ENCODE measurements at regions not wholly inside any gene's neighbourhood (a gene's known extent, or its start where the extent isn't known, plus 50 kb on each side); places are given as distances from the start of the nearest gene placed in this dataset.

DNA sequence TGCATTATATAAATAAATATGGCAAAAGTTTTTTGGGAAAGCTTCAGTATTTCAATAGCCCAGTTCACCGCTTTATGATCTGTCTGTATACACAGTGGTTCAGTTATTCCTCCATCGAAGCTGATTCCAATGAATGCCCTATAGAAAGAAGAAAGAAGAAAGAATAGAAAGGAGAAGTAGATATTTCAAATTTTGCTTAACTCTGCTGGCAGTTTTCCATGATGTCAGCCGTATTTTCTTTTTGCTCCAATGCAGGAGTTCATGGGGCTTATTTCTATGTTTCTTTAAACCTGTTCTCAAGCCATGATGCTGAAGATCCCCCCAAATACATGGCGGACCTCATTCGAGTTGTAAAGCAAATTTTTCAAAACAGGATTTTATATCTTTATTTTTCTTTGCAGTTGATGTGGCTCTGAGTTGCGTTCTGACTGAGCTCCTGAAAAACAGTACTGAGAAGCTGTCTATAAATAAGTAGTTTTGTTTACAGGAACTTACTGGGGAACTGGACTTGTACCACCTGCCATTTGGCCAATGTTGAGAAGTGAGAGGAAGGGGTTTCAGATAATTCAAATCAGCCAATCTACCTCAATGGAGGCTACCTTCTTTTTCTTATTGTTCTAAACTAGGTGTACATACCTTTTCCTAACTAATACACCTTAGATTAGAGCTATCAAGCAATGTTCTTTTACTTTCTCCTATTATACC, 418.5 kb upstream of the MEF2C start:
- no peak for TF ChIP-seq POLR2AphosphoS5 (IDR thresholded peaks at IDR 0.05; ENCODE audit: insufficient read depth, low read depth, low read length)
- no peak for TF ChIP-seq FOS (IDR thresholded peaks at IDR 0.05; ENCODE audit: borderline replicate concordance, insufficient read depth, low read length)
- TF ChIP-seq, protein P1, sequence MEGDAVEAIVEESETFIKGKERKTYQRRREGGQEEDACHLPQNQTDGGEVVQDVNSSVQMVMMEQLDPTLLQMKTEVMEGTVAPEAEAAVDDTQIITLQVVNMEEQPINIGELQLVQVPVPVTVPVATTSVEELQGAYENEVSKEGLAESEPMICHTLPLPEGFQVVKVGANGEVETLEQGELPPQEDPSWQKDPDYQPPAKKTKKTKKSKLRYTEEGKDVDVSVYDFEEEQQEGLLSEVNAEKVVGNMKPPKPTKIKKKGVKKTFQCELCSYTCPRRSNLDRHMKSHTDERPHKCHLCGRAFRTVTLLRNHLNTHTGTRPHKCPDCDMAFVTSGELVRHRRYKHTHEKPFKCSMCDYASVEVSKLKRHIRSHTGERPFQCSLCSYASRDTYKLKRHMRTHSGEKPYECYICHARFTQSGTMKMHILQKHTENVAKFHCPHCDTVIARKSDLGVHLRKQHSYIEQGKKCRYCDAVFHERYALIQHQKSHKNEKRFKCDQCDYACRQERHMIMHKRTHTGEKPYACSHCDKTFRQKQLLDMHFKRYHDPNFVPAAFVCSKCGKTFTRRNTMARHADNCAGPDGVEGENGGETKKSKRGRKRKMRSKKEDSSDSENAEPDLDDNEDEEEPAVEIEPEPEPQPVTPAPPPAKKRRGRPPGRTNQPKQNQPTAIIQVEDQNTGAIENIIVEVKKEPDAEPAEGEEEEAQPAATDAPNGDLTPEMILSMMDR (IDR thresholded peaks at IDR 0.05; ENCODE audit: extremely low read depth in 1 of 2, insufficient read depth in 1 of 2, low read depth in 1 of 2, low read length in 2 of 2) = no peak
- no peak for TF ChIP-seq EZH2 (IDR thresholded peaks at IDR 0.05; ENCODE audit: borderline replicate concordance, low read depth, low read length, severe bottlenecking)
- TF ChIP-seq MYC (IDR thresholded peaks at IDR 0.05; ENCODE audit: low read depth, low read length) = no peak
- no peak for TF ChIP-seq JUN (IDR thresholded peaks at IDR 0.05; ENCODE audit: borderline replicate concordance, insufficient read depth, insufficient read length, low read depth)
- TF ChIP-seq GATA2 (IDR thresholded peaks at IDR 0.05; ENCODE audit: insufficient read depth, insufficient read length, low read depth, low read length) = no peak
- no peak for TF ChIP-seq POLR2A (IDR thresholded peaks at IDR 0.05; ENCODE audit: low read depth, low read length)
- TF ChIP-seq, protein P2, sequence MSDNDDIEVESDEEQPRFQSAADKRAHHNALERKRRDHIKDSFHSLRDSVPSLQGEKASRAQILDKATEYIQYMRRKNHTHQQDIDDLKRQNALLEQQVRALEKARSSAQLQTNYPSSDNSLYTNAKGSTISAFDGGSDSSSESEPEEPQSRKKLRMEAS (IDR thresholded peaks at IDR 0.05; ENCODE audit: insufficient read depth, insufficient read length) = no peak
- no TSS peak for BruUV-seq (replicated peaks)
- DNase-seq (ENCODE audit: low read depth, low spot score) (no peak), FAIRE-seq (no peak)
- Histone ChIP-seq H3K9me1 (replicated peaks; ENCODE audit: control insufficient read depth, extremely low read depth, insufficient read depth, low read length) (no peaks in the 10 kb centered on the region), H2AFZ (ENCODE audit: low read depth, low read length) (no peak overlapping the region), H3K9me3 (replicated peaks; ENCODE audit: control insufficient read depth, insufficient read depth, low read length) (no peaks in the 10 kb centered on the region), H3K9ac (replicated peaks; ENCODE audit: extremely low read depth, insufficient read depth, low read length) (no peak overlapping the region), H3K4me3 (replicated peaks in 1 of 3; ENCODE audit: insufficient read depth in 1 of 3, low read depth in 1 of 3, low read length in 3 of 3) (no peak overlapping the region), H3K4me1 (ENCODE audit: control insufficient read depth, extremely low read depth, insufficient read depth, low read length) (no peaks in the 10 kb centered on the region), H3K36me3 (ENCODE audit: control insufficient read depth in 2 of 2, extremely low read depth in 1 of 2, insufficient read depth in 2 of 2, low read length in 2 of 2) (no peaks in the 10 kb centered on the region), H3K79me2 (ENCODE audit: control insufficient read depth, insufficient read depth, low read length) (no peaks in the 10 kb centered on the region), H4K20me1 (replicated peaks; ENCODE audit: control insufficient read depth, extremely low read depth, insufficient read depth, low read length) (no peaks in the 10 kb centered on the region), H3K4me2 (ENCODE audit: insufficient read depth, low read length) (no peak overlapping the region), H3K27me3 (ENCODE audit: control insufficient read depth in 2 of 2, insufficient read depth in 2 of 2, low read length in 2 of 2) (no peaks in the 10 kb centered on the region), H3K27ac (ENCODE audit: insufficient read depth, low read depth, low read length) (no peak overlapping the region)
- CTCF ChIA-PET = no interaction called here
- dilution Hi-C loops (cut with MboI; ENCODE audit: extremely low pct_ligation_motif_present, low sequenced_read_pairs) = no loop called here
- intact Hi-C loops (cut with micrococcal nuclease) = no loop called here
- POLR2A ChIA-PET = no interaction called here

Data from endothelial cell of umbilical vein (primary cell).